CD4-positive, alpha-beta T cell treated with Interleukin-17A for 1 hour (primary cell): ENCODE measurements at regions not wholly inside any gene's neighbourhood (a gene's known extent, or its start where the extent isn't known, plus 50 kb on each side); places are given as distances from the start of the nearest gene placed in this dataset.
"Not testable (repeated sequence)": the region's sequence is repeated elsewhere in the genome, so short reads cannot be mapped to it uniquely, and the experiment has no call there.

Experiments
- DNase-seq: peaks from one replicate; pipeline ENCODE4 v3.0.0-alpha.2; 2020

GRCh38 chr9:101951598-101951997 is 213.2 kb upstream of the GRIN3A start:
- no peak for DNase-seq

GRCh38 chr9:101931756-101932155 is 193.3 kb upstream of the GRIN3A start:
- no peak for DNase-seq

GRCh38 chr9:101930783-101931182 is 192.3 kb upstream of the GRIN3A start:
- no peak for DNase-seq

GRCh38 chr9:101925498-101925897 is 187.1 kb upstream of the GRIN3A start:
- no peak for DNase-seq

- no peak for DNase-seq
These were observed 185.0 kb upstream of the GRIN3A start for GRCh38 chr9:101923451-101923850.

- not testable (repeated sequence) for DNase-seq
These were observed 178.5 kb upstream of the GRIN3A start for GRCh38 chr9:101916948-101917347.

GRCh38 chr9:101915482-101915881 is 177.0 kb upstream of the GRIN3A start:
- DNase-seq, result no peak

GRCh38 chr9:101912698-101913097 is 174.3 kb upstream of the GRIN3A start:
- DNase-seq, result no peak

- DNase-seq, result no peak
These were observed 169.0 kb upstream of the GRIN3A start for GRCh38 chr9:101907466-101907865.

- DNase-seq, result no peak
These were observed 166.4 kb upstream of the GRIN3A start for GRCh38 chr9:101904845-101905244.

- no peak for DNase-seq
These were observed 163.6 kb upstream of the GRIN3A start for GRCh38 chr9:101902051-101902450.

GRCh38 chr9:101897196-101897595 is 158.7 kb upstream of the GRIN3A start:
- no peak for DNase-seq

GRCh38 chr9:101893661-101894646 is 155.5 kb upstream of the GRIN3A start:
- DNase-seq, result no peak

GRCh38 chr9:101881508-101881907 is 143.1 kb upstream of the GRIN3A start:
- DNase-seq, result no peak

GRCh38 chr9:101880846-101881245 is 142.4 kb upstream of the GRIN3A start:
- no peak for DNase-seq

GRCh38 chr9:101878734-101879133 is 140.3 kb upstream of the GRIN3A start:
- DNase-seq, result no peak

GRCh38 chr9:101877439-101877838 is 139.0 kb upstream of the GRIN3A start:
- no peak for DNase-seq

- no peak for DNase-seq
These were observed 123.0 kb upstream of the GRIN3A start for GRCh38 chr9:101861472-101861871.

GRCh38 chr9:101860920-101861319 is 122.5 kb upstream of the GRIN3A start:
- no peak for DNase-seq

GRCh38 chr9:101859620-101860019 is 121.2 kb upstream of the GRIN3A start:
- DNase-seq, result no peak

GRCh38 chr9:101858026-101858425 is 119.6 kb upstream of the GRIN3A start:
- no peak for DNase-seq

GRCh38 chr9:101849102-101849707 is 110.8 kb upstream of the GRIN3A start:
- no peak for DNase-seq

GRCh38 chr9:101848485-101848919 is 110.1 kb upstream of the GRIN3A start:
- DNase-seq, result no peak

GRCh38 chr9:101846161-101846560 is 107.7 kb upstream of the GRIN3A start:
- no peak for DNase-seq
